GM21528 (cell line): ENCODE measurements at regions not wholly inside any gene's neighbourhood (a gene's known extent, or its start where the extent isn't known, plus 50 kb on each side); places are given as distances from the start of the nearest gene placed in this dataset.

Experiments
- ATAC-seq: cut with Tn5 transposase; IDR thresholded peaks from one replicate; pipeline ENCODE4 v1.9.1; 2021; ENCODE audit warnings: mild to moderate bottlenecking, moderate library complexity; ENCODE audit not compliant: unreplicated experiment, low FRiP score

- no peak for ATAC-seq
Measured at GRCh38 chr5:174606153-174606552, 118.2 kb upstream of the MSX2 start.

GRCh38 chr5:174606646-174607045 is 117.7 kb upstream of the MSX2 start:
- ATAC-seq = no peak

- ATAC-seq = no peak
Measured at GRCh38 chr5:174607205-174607604, 117.2 kb upstream of the MSX2 start.

- ATAC-seq = no peak
Measured at GRCh38 chr5:174607916-174608315, 116.5 kb upstream of the MSX2 start.

GRCh38 chr5:174608631-174609097 is 115.7 kb upstream of the MSX2 start:
- no peak for ATAC-seq

- ATAC-seq = no peak
Measured at GRCh38 chr5:174609116-174609515, 115.3 kb upstream of the MSX2 start.

- no peak for ATAC-seq
Measured at GRCh38 chr5:174610968-174611367, 113.4 kb upstream of the MSX2 start.

GRCh38 chr5:174612686-174613085 is 111.7 kb upstream of the MSX2 start:
- ATAC-seq = no peak

- no peak for ATAC-seq
Measured at GRCh38 chr5:174614500-174615135, 109.8 kb upstream of the MSX2 start.

GRCh38 chr5:174616036-174616435 is 108.3 kb upstream of the MSX2 start:
- no peak for ATAC-seq

GRCh38 chr5:174617285-174617684 is 107.1 kb upstream of the MSX2 start:
- no peak for ATAC-seq

GRCh38 chr5:174617910-174618309 is 106.5 kb upstream of the MSX2 start:
- ATAC-seq = no peak

- no peak for ATAC-seq
Measured at GRCh38 chr5:174618589-174618988, 105.8 kb upstream of the MSX2 start.

- no peak for ATAC-seq
Measured at GRCh38 chr5:174622067-174622466, 102.3 kb upstream of the MSX2 start.

GRCh38 chr5:174623018-174623417 is 101.4 kb upstream of the MSX2 start:
- ATAC-seq = no peak

GRCh38 chr5:174623433-174624019 is 100.9 kb upstream of the MSX2 start:
- ATAC-seq = no peak

- ATAC-seq = no peak
Measured at GRCh38 chr5:174624733-174625522, 99.5 kb upstream of the MSX2 start.

- no peak for ATAC-seq
Measured at GRCh38 chr5:174625591-174626350, 98.6 kb upstream of the MSX2 start.

- ATAC-seq = no peak
Measured at GRCh38 chr5:174626369-174626920, 97.9 kb upstream of the MSX2 start.

GRCh38 chr5:174636094-174636493 is 88.3 kb upstream of the MSX2 start:
- no peak for ATAC-seq
